ENCODE measurements at regions not wholly inside any gene's neighbourhood (a gene's known extent, or its start where the extent isn't known, plus 50 kb on each side); places are given as distances from the start of the nearest gene placed in this dataset.

- TF ChIP-seq CTCF (conservative IDR thresholded peaks at IDR 0.05; ENCODE audit: low read depth, low read length) (no peak), EZH2 (IDR thresholded peaks at IDR 0.05; ENCODE audit: borderline replicate concordance, low read depth, low read length, poor library complexity, severe bottlenecking) (no peak)
These were observed 180.3 kb downstream of the SLCO4C1 start for GRCh38 chr5:102115736-102116135.

All from A673 (cell line).